ENCODE measurements at regions not wholly inside any gene's neighbourhood (a gene's known extent, or its start where the extent isn't known, plus 50 kb on each side); places are given as distances from the start of the nearest gene placed in this dataset.

DNA sequence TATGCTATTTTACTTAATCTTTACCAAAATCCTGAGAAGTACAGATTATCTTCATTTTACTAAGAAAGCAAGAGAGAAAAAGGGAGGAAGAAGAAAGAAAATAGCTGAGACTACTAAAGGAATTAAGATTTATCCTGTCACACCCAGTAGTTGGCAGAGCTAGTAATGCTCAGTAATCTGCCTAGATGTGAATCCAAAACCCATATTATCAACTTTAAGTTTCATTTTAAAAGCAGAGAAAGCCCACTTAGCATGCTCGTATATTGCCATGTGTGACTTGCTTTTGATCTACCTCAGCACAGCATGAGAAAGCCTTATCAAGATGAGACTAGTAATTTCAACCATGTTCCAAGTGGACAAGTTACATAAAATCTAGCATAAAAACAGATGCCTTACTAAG, 451.5 kb downstream of the TENT5A start:
- TF ChIP-seq, protein P1, sequence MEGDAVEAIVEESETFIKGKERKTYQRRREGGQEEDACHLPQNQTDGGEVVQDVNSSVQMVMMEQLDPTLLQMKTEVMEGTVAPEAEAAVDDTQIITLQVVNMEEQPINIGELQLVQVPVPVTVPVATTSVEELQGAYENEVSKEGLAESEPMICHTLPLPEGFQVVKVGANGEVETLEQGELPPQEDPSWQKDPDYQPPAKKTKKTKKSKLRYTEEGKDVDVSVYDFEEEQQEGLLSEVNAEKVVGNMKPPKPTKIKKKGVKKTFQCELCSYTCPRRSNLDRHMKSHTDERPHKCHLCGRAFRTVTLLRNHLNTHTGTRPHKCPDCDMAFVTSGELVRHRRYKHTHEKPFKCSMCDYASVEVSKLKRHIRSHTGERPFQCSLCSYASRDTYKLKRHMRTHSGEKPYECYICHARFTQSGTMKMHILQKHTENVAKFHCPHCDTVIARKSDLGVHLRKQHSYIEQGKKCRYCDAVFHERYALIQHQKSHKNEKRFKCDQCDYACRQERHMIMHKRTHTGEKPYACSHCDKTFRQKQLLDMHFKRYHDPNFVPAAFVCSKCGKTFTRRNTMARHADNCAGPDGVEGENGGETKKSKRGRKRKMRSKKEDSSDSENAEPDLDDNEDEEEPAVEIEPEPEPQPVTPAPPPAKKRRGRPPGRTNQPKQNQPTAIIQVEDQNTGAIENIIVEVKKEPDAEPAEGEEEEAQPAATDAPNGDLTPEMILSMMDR (conservative IDR thresholded peaks at IDR 0.05 in 1 of 2, IDR thresholded peaks at IDR 0.05 in 1 of 2; ENCODE audit: extremely low read depth in 1 of 2, insufficient read depth in 1 of 2, low read depth in 1 of 2, low read length in 2 of 2): no peak
- TF ChIP-seq EZH2 (IDR thresholded peaks at IDR 0.05; ENCODE audit: borderline replicate concordance, low read length): no peak
